ENCODE measurements at regions not wholly inside any gene's neighbourhood (a gene's known extent, or its start where the extent isn't known, plus 50 kb on each side); places are given as distances from the start of the nearest gene placed in this dataset.

DNA sequence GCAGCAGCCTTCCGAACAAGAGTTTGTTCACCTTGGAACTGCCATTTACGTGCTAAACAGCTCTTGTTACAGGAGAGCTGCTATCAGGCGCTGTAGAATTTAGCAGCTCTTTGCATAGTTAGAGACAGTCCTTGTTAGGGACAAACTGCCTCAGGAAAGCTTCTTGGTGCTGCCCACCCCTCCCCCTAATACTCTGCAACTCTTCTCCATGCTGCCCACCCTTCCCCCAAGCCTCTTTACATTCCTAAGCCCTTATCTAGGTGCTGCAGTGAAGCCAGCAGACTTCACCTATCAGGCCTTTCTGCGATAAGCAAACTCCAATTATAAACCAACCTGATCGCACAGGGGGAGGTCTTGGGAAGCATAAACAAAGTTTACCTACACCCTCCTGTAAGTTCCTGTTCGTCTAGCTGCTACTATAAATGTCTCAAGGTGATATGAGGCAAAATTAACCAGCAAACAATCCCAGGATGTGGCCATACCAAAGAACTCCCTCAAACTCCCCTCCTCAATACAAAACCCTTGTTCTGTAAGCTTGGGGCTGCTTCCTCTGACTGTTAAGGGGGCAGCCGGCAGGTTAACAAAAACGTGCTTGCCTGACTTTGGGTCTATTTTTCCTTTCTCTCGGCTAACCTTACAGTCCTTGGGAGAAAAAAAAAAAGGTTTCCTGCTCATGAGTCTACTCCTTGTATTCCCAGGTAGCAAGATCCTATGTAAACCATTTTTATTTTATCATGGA lies 74.0 kb upstream of the GC start:
- no peak overlapping the region for H3K4me3 ChIP-seq
- H3K36me3 ChIP-seq (replicated peaks; ENCODE audit: insufficient read depth, low read depth): no peaks in the 10 kb centered on the region
- TF ChIP-seq EZH2 (IDR thresholded peaks at IDR 0.05; ENCODE audit: borderline replicate concordance) (no peak), EZH2phosphoT487 (IDR thresholded peaks at IDR 0.05; ENCODE audit: low read depth, severe bottlenecking, unreplicated experiment) (no peak)
- TF ChIP-seq, protein P1, sequence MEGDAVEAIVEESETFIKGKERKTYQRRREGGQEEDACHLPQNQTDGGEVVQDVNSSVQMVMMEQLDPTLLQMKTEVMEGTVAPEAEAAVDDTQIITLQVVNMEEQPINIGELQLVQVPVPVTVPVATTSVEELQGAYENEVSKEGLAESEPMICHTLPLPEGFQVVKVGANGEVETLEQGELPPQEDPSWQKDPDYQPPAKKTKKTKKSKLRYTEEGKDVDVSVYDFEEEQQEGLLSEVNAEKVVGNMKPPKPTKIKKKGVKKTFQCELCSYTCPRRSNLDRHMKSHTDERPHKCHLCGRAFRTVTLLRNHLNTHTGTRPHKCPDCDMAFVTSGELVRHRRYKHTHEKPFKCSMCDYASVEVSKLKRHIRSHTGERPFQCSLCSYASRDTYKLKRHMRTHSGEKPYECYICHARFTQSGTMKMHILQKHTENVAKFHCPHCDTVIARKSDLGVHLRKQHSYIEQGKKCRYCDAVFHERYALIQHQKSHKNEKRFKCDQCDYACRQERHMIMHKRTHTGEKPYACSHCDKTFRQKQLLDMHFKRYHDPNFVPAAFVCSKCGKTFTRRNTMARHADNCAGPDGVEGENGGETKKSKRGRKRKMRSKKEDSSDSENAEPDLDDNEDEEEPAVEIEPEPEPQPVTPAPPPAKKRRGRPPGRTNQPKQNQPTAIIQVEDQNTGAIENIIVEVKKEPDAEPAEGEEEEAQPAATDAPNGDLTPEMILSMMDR (IDR thresholded peaks at IDR 0.05; ENCODE audit: poor library complexity): no peak
- peaks cover 8% of the 10 kb centered on the region for H3K9me3 ChIP-seq (ENCODE audit: low read depth)
- peaks cover 4% of the 10 kb centered on the region for H3K4me1 ChIP-seq (ENCODE audit: insufficient read depth)
- H3K79me2 ChIP-seq: no peaks in the 10 kb centered on the region
- no peaks in the 10 kb centered on the region for H3K27me3 ChIP-seq
- no peak overlapping the region for H2AFZ ChIP-seq
- H3K27ac ChIP-seq: peak overlapping the region; percentile 69
- 18% methylated on average over 9 of the region's 9 CpGs for WGBS (ENCODE audit: low lambda C conversion rate, missing lambda C conversion rate)
- H3K4me2 ChIP-seq: peak overlapping the region; percentile 53
- no peaks in the 10 kb centered on the region for H4K20me1 ChIP-seq (ENCODE audit: insufficient read depth, poor library complexity, severe bottlenecking)
- peak; percentile 53 for DNase-seq (ENCODE audit: low spot score)
- H3K9me2 ChIP-seq (replicated peaks; ENCODE audit: insufficient read depth): no peaks in the 10 kb centered on the region

DNA sequence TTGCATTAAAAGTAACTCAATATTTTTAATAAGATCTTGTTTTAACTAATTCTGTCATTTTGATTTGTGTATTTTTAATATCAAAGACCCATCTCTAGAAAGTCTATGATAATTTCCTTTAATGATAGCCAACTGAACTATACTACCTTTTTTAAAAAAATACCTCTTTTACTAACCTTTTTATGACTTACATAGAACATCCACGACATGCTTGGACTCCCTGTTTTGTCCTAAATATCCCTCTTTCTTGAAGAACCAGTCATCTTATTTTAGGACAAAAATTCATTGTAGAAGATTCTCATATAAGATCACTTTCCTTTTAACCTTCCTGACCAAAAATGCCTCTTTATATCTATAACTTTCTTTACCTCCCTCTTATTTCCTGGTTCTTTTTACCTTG lies 76.8 kb upstream of the GC start:
- DNase-seq (ENCODE audit: low spot score): no peak
- H3K79me2 ChIP-seq: no peaks in the 10 kb centered on the region
- peaks cover 8% of the 10 kb centered on the region for H3K9me3 ChIP-seq (ENCODE audit: low read depth)
- H3K4me2 ChIP-seq: no peak overlapping the region
- H4K20me1 ChIP-seq (ENCODE audit: insufficient read depth, poor library complexity, severe bottlenecking): no peaks in the 10 kb centered on the region
- H3K27me3 ChIP-seq: no peaks in the 10 kb centered on the region
- no peaks in the 10 kb centered on the region for H3K9me2 ChIP-seq (replicated peaks; ENCODE audit: insufficient read depth)
- TF ChIP-seq EZH2 (IDR thresholded peaks at IDR 0.05; ENCODE audit: borderline replicate concordance) (no peak), EZH2phosphoT487 (IDR thresholded peaks at IDR 0.05; ENCODE audit: low read depth, severe bottlenecking, unreplicated experiment) (no peak)
- TF ChIP-seq, protein P1 (IDR thresholded peaks at IDR 0.05; ENCODE audit: poor library complexity): no peak
- H3K4me3 ChIP-seq: no peak overlapping the region
- peaks cover 4% of the 10 kb centered on the region for H3K4me1 ChIP-seq (ENCODE audit: insufficient read depth)
- H3K27ac ChIP-seq: no peak overlapping the region
- WGBS (ENCODE audit: low lambda C conversion rate, missing lambda C conversion rate): 21% methylated on average over 1 of the region's 1 CpG
- no peak overlapping the region for H2AFZ ChIP-seq
- no peaks in the 10 kb centered on the region for H3K36me3 ChIP-seq (replicated peaks; ENCODE audit: insufficient read depth, low read depth)

DNA sequence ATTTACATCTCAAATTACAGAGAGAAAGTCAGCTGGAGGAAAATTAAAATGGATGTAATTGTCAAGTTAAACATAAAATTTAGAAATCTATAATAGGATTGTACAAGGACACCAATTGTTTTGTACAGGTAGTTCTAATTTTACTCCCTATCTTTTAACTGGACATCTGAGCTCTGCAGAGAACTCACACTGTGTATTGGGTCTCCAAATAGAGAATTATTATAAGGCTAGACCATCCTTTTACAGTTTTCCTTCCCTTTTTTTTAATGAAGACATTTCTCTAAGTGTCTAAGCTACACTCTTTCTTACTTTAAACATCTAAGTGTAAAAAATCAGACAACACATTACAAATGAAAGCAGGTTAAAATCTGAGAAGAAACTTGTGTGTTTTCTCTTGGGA lies 78.4 kb upstream of the GC start:
- peaks cover 8% of the 10 kb centered on the region for H3K9me3 ChIP-seq (ENCODE audit: low read depth)
- no peaks in the 10 kb centered on the region for H4K20me1 ChIP-seq (ENCODE audit: insufficient read depth, poor library complexity, severe bottlenecking)
- no peaks in the 10 kb centered on the region for H3K36me3 ChIP-seq (replicated peaks; ENCODE audit: insufficient read depth, low read depth)
- H3K4me3 ChIP-seq: no peak overlapping the region
- no peak overlapping the region for H2AFZ ChIP-seq
- no peaks in the 10 kb centered on the region for H3K9me2 ChIP-seq (replicated peaks; ENCODE audit: insufficient read depth)
- no peak for TF ChIP-seq EZH2phosphoT487 (IDR thresholded peaks at IDR 0.05; ENCODE audit: low read depth, severe bottlenecking, unreplicated experiment)
- TF ChIP-seq, protein P1 (IDR thresholded peaks at IDR 0.05; ENCODE audit: poor library complexity): no peak
- TF ChIP-seq EZH2 (IDR thresholded peaks at IDR 0.05; ENCODE audit: borderline replicate concordance): no peak
- DNase-seq (ENCODE audit: low spot score): no peak
- H3K27ac ChIP-seq: no peak overlapping the region
- no peak overlapping the region for H3K4me2 ChIP-seq
- peaks cover 2% of the 10 kb centered on the region for H3K4me1 ChIP-seq (ENCODE audit: insufficient read depth)
- H3K79me2 ChIP-seq: no peaks in the 10 kb centered on the region
- no peaks in the 10 kb centered on the region for H3K27me3 ChIP-seq
